CD4-positive, alpha-beta T cell (primary cell): ENCODE measurements at regions not wholly inside any gene's neighbourhood (a gene's known extent, or its start where the extent isn't known, plus 50 kb on each side); places are given as distances from the start of the nearest gene placed in this dataset.

Experiments
- ATAC-seq: fragments of 200-7000 bp; cut with Tn5 transposase; one replicate; pipeline ENCODE4 v1.10.0; 2022; ENCODE audit warnings: mild to moderate bottlenecking; ENCODE audit not compliant: poor library complexity
- CTCF ChIA-PET: fragments of 350-600 bp; sonication (Branson Sonifier 250); formaldehyde crosslinking; loops from one replicate; lab custom pipeline; 2021; ENCODE audit warnings: antibody characterized with exemption, inconsistent platforms; lab: Charles Lee
- POLR2A ChIA-PET: fragments of 350-600 bp; sonication (Branson Sonifier 250); formaldehyde crosslinking; loops from one replicate; lab custom pipeline; 2021; ENCODE audit warnings: antibody characterized with exemption, inconsistent platforms; lab: Charles Lee
- DNase-seq, 14 experiments: peaks; one replicate each; pipeline ENCODE4 v3.0.0-alpha.2; 2013 to 2020; ENCODE audit warnings: mixed read lengths in 2 of 14
- H3K27ac ChIP-seq, 2 donors: one replicate each; pipeline versions ENCODE4 v1.5.1 to v1.7.0; 2013; ENCODE audit warnings: low read length in 2 of 2, low read depth in 1 of 2, mild to moderate bottlenecking in 1 of 2
- H3K27me3 ChIP-seq, 2 experiments: 1 replicate in 1 of 2; 2 replicates in 1 of 2; pipeline versions ENCODE4 v1.6.1 to v1.7.0; 2013; ENCODE audit warnings: low read length in 2 of 2, control low read depth in 1 of 2, mild to moderate bottlenecking in 1 of 2, moderate library complexity in 1 of 2; ENCODE audit not compliant: insufficient read depth in 2 of 2, control insufficient read depth in 1 of 2
- H3K36me3 ChIP-seq: one replicate; pipeline ENCODE4 v1.6.1; 2013; ENCODE audit warnings: low read length, control low read depth; ENCODE audit not compliant: insufficient read depth
- H3K4me1 ChIP-seq: one replicate; pipeline ENCODE4 v1.6.1; 2013; ENCODE audit warnings: low read length, control low read depth; ENCODE audit not compliant: insufficient read depth
- H3K4me3 ChIP-seq: one replicate; pipeline ENCODE4 v1.5.1; 2013; ENCODE audit warnings: mild to moderate bottlenecking, low read length, moderate library complexity
- H3K9me3 ChIP-seq, 2 experiments: 1 replicate in 1 of 2; 2 replicates in 1 of 2; pipeline versions ENCODE4 v1.6.1 to v1.7.0; 2013; ENCODE audit warnings: low read length in 2 of 2, mild to moderate bottlenecking in 2 of 2, control low read depth in 1 of 2, moderate library complexity in 1 of 2; ENCODE audit not compliant: control insufficient read depth in 1 of 2, insufficient read depth in 1 of 2
- H3K27ac Mint-ChIP-seq: one replicate; pipeline ENCODE4 v1.8.0; 2020; ENCODE audit warnings: mixed read lengths
- H3K27me3 Mint-ChIP-seq: one replicate; pipeline ENCODE4 v1.8.0; 2021; ENCODE audit warnings: mixed read lengths
- H3K36me3 Mint-ChIP-seq: one replicate; pipeline ENCODE4 v1.8.0; 2021; ENCODE audit warnings: low read depth, mixed read lengths
- H3K4me1 Mint-ChIP-seq: one replicate; pipeline ENCODE4 v1.8.0; 2021; ENCODE audit warnings: low read depth, mixed read lengths
- H3K4me3 Mint-ChIP-seq: one replicate; pipeline ENCODE4 v1.8.0; 2020; ENCODE audit warnings: mild to moderate bottlenecking, mixed read lengths
- H3K9me3 Mint-ChIP-seq: one replicate; pipeline ENCODE4 v1.8.0; 2020; ENCODE audit warnings: mixed read lengths
- CTCF ChIP-seq: fragments of 200-600 bp; IDR thresholded peaks from one replicate; pipeline ENCODE4 v1.8.0; 2022; ENCODE audit warnings: antibody characterized with exemption, mild to moderate bottlenecking
- intact Hi-C, 2 experiments: fragments of 100-400 bp; cut with DNase I in 1 of 2; cut with micrococcal nuclease in 1 of 2; formaldehyde crosslinking; loops; one replicate each; pipeline versions ENCODE4 v1.15.1 to v1.9.0; 2023 to 2025; cut with DNase I, micrococcal nuclease

- H3K36me3 ChIP-seq, result no peaks in the 10 kb centered on the region
- no peak overlapping the region for H3K4me3 ChIP-seq
- no peaks in the 10 kb centered on the region for H3K9me3 Mint-ChIP-seq
- intact Hi-C loops, result no loop called here
- ChIA-PET POLR2A (no interaction called here), CTCF (no interaction called here)
- DNase-seq, result no peak
- TF ChIP-seq CTCF, result no peak
- H3K4me3 Mint-ChIP-seq, result no peak overlapping the region
- H3K27ac Mint-ChIP-seq, result no peak overlapping the region
- H3K36me3 Mint-ChIP-seq, result no peaks in the 10 kb centered on the region
- H3K4me1 ChIP-seq, result no peaks in the 10 kb centered on the region
- no peaks in the 10 kb centered on the region for H3K27me3 ChIP-seq
- no peaks in the 10 kb centered on the region for H3K4me1 Mint-ChIP-seq
- no peaks in the 10 kb centered on the region for H3K27me3 Mint-ChIP-seq
- no peak overlapping the region for H3K27ac ChIP-seq
- H3K9me3 ChIP-seq, result no peaks in the 10 kb centered on the region
- ATAC-seq, result no peak
Observed at GRCh38 chr3:135623558-135623957, 342.0 kb upstream of the PPP2R3A start.

- no peak overlapping the region for H3K4me3 ChIP-seq
- no peak overlapping the region for H3K27ac ChIP-seq
- POLR2A ChIA-PET, result no interaction called here
- no peak for TF ChIP-seq CTCF
- CTCF ChIA-PET, result no interaction called here
- Mint-ChIP-seq H3K4me3 (no peak overlapping the region), H3K9me3 (no peaks in the 10 kb centered on the region), H3K27ac (no peak overlapping the region), H3K36me3 (no peaks in the 10 kb centered on the region), H3K4me1 (no peaks in the 10 kb centered on the region), H3K27me3 (no peaks in the 10 kb centered on the region)
- H3K27me3 ChIP-seq, result no peaks in the 10 kb centered on the region
- H3K4me1 ChIP-seq, result no peaks in the 10 kb centered on the region
- intact Hi-C loops, result no loop called here
- no peaks in the 10 kb centered on the region for H3K9me3 ChIP-seq
- ATAC-seq (no peak), DNase-seq (no peak)
- H3K36me3 ChIP-seq, result no peaks in the 10 kb centered on the region
Observed at GRCh38 chr3:135627057-135627456, 338.5 kb upstream of the PPP2R3A start.

DNA sequence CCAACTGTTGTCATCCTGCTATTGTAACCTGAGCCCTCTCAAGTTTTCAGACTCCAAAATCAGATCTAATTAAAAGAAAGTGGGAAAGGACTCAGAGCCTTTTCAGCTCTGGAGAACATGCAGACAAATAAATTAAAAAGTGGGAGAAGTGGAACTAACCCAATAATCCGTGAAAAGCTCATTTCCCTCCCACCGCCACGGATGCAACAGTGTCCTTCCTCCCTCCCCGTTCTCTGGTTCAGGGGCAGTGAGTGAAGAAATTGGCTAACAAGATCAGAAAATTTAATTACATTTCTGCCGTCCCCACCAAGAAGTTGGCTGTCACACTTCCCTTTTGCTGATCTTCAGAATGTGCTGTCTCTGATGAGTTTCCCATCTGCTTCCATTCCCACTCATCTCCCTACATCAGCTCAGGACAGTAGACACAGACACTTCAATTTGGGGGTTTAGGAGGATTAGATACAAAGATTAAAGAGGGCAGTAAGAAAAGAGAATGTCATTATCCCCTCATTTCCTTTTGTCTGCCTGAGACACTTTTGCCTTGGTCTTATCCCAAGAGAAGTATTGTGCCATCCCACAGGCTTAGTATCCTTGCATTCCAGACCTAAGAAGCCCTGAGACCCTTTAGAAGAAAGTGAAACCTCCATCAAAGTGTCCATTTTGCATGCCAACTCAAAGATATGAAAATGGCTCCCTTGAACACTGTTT is 335.7 kb upstream of the PPP2R3A start:
- POLR2A ChIA-PET, result no interaction called here
- intact Hi-C loops, result no loop called here
- H3K27ac Mint-ChIP-seq, result no peak overlapping the region

More for the DNA sequence above, 335.7 kb upstream of the PPP2R3A start:
- Histone ChIP-seq H3K4me3 (no peak overlapping the region), H3K4me1 (no peaks in the 10 kb centered on the region), H3K9me3 (no peaks in the 10 kb centered on the region), H3K27ac (no peak overlapping the region), H3K36me3 (no peaks in the 10 kb centered on the region), H3K27me3 (no peaks in the 10 kb centered on the region)
- CTCF ChIA-PET, result no interaction called here
- Mint-ChIP-seq H3K36me3 (no peaks in the 10 kb centered on the region), H3K27me3 (no peaks in the 10 kb centered on the region), H3K9me3 (no peaks in the 10 kb centered on the region), H3K4me3 (no peak overlapping the region), H3K4me1 (no peaks in the 10 kb centered on the region)
- DNase-seq, result no peak
- TF ChIP-seq CTCF, result no peak
- no peak for ATAC-seq
